ENCODE measurements at regions not wholly inside any gene's neighbourhood (a gene's known extent, or its start where the extent isn't known, plus 50 kb on each side); places are given as distances from the start of the nearest gene placed in this dataset.

- Histone ChIP-seq H2BK120ac (ENCODE audit: low read depth, low read length) (no peak overlapping the region), H3K4me2 (ENCODE audit: low read depth, low read length) (no peak overlapping the region), H4K8ac (ENCODE audit: low read depth in 2 of 2, low read length in 2 of 2) (no peak overlapping the region), H2BK5ac (ENCODE audit: low read depth, low read length, poor library complexity, severe bottlenecking) (no peak overlapping the region), H2AK9ac (replicated peaks; ENCODE audit: low read depth, low read length, poor library complexity) (no peak overlapping the region), H4K20me1 (ENCODE audit: insufficient read depth, low read length) (no peaks in the 10 kb centered on the region), H3K79me1 (ENCODE audit: low read depth in 1 of 2, low read length in 2 of 2) (no peaks in the 10 kb centered on the region), H2BK15ac (ENCODE audit: low read depth, low read length) (no peak overlapping the region), H3K4me1 (ENCODE audit: control insufficient read depth, insufficient read depth, low read length) (no peaks in the 10 kb centered on the region), H3K9me3 (ENCODE audit: control insufficient read depth, insufficient read depth, low read length) (no peaks in the 10 kb centered on the region), H3K27ac (ENCODE audit: insufficient read depth, low read length) (no peak overlapping the region), H3K23ac (ENCODE audit: low read depth, low read length) (no peak overlapping the region), H3K14ac (replicated peaks; ENCODE audit: low read depth, low read length) (no peak overlapping the region), H2AK5ac (ENCODE audit: low read depth, low read length) (no peak overlapping the region), H4K91ac (ENCODE audit: insufficient read depth, low read depth, low read length) (no peak overlapping the region), H3K4me3 (ENCODE audit: insufficient read depth, low read depth, low read length) (no peak overlapping the region), H3K9me1 (ENCODE audit: insufficient read depth, low read length) (peaks cover 3% of the 10 kb centered on the region; the same call in 1 of the 2 replicates), H3K18ac (ENCODE audit: low read depth, low read length) (no peak overlapping the region), H3K36me3 (ENCODE audit: control insufficient read depth, insufficient read depth, low read length) (no peaks in the 10 kb centered on the region), H4K5ac (ENCODE audit: low read depth, low read length) (no peak overlapping the region), H3K27me3 (ENCODE audit: control insufficient read depth, insufficient read depth, low read length) (no peaks in the 10 kb centered on the region; the same call in 1 of the 2 replicates), H2AFZ (replicated peaks; ENCODE audit: low read length, poor library complexity) (no peak overlapping the region), H3K4ac (ENCODE audit: low read depth, low read length) (no peak overlapping the region), H3K56ac (ENCODE audit: extremely low read depth, insufficient read depth, low read length) (no peak overlapping the region), H2BK20ac (ENCODE audit: low read depth, low read length) (no peak overlapping the region), H3K9ac (ENCODE audit: low read depth, low read length) (no peak overlapping the region)
- TF ChIP-seq MAZ (IDR thresholded peaks at IDR 0.05; ENCODE audit: borderline replicate concordance, low read depth, low read length) (no peak), BHLHE40 (IDR thresholded peaks at IDR 0.05; ENCODE audit: low read depth, low read length) (no peak), NFE2L2 (IDR thresholded peaks at IDR 0.05; ENCODE audit: low read depth, low read length) (no peak), SMC3 (IDR thresholded peaks at IDR 0.05; ENCODE audit: low read depth, low read length) (no peak), CTCF (conservative IDR thresholded peaks at IDR 0.05; ENCODE audit: low read depth, low read length) (no peak), RCOR1 (IDR thresholded peaks at IDR 0.05; ENCODE audit: insufficient replicate concordance, low read length) (no peak), RAD21 (IDR thresholded peaks at IDR 0.05; ENCODE audit: low read length) (no peak), CEBPB (IDR thresholded peaks at IDR 0.05; ENCODE audit: low read depth, low read length) (no peak), CHD1 (IDR thresholded peaks at IDR 0.05; ENCODE audit: low read depth, low read length) (no peak), ELK1 (IDR thresholded peaks at IDR 0.05; ENCODE audit: borderline replicate concordance, low read depth, low read length) (no peak), POLR2A (IDR thresholded peaks at IDR 0.05; ENCODE audit: low read depth, low read length) (no peak), MAFK (IDR thresholded peaks at IDR 0.05; ENCODE audit: low read depth, low read length) (no peak), RFX5 (IDR thresholded peaks at IDR 0.05; ENCODE audit: low read depth, low read length) (no peak), MXI1 (IDR thresholded peaks at IDR 0.05; ENCODE audit: borderline replicate concordance, low read depth, low read length) (no peak), FOS (IDR thresholded peaks at IDR 0.05; ENCODE audit: low read depth, low read length) (no peak)
- no TSS peak for BruUV-seq (replicated peaks)
- intact Hi-C loops (cut with micrococcal nuclease) = no loop called here
- dilution Hi-C loops (cut with HindIII; ENCODE audit: low sequenced_read_pairs, unreplicated experiment) = no loop called here
- ATAC-seq (ENCODE audit: low read depth) = no peak
- POLR2A ChIA-PET (ENCODE audit: unreplicated experiment) = no interaction called here
- in situ Hi-C loops (cut with MboI; ENCODE audit: low sequenced_read_pairs) = no loop called here
- DNase-seq = no peak
- CTCF ChIA-PET = no interaction called here
- WGBS, 2 experiments (ENCODE audit: extremely low coverage in 2 of 2, insufficient read length in 1 of 2) = no CpG with 5 or more reads among the region's 4 CpGs
Observed at GRCh38 chr10:10849306-10849705, 168.4 kb upstream of the CELF2 start.

Measured in IMR-90 (cell line).